GM12874 (cell line): ENCODE measurements at regions not wholly inside any gene's neighbourhood (a gene's known extent, or its start where the extent isn't known, plus 50 kb on each side); places are given as distances from the start of the nearest gene placed in this dataset.

Source experiments
- CTCF ChIP-seq: IDR thresholded peaks from 2 replicates; pipeline ENCODE4 v1.5.1; 2011; ENCODE audit warnings: low read depth, mild to moderate bottlenecking, control low read depth, low read length, moderate library complexity; ENCODE audit not compliant: insufficient read depth

- no peak for TF ChIP-seq CTCF
These were observed 491.5 kb upstream of the TGFBR2 start for GRCh38 chr3:30114918-30115317.

GRCh38 chr3:30122359-30122758 lies 484.0 kb upstream of the TGFBR2 start:
- no peak for TF ChIP-seq CTCF

- TF ChIP-seq CTCF = no peak
These were observed 483.2 kb upstream of the TGFBR2 start for GRCh38 chr3:30123224-30123623.

- TF ChIP-seq CTCF = no peak
These were observed 482.6 kb upstream of the TGFBR2 start for GRCh38 chr3:30123755-30124154.

GRCh38 chr3:30124435-30125370 lies 481.7 kb upstream of the TGFBR2 start:
- TF ChIP-seq CTCF = no peak

- no peak for TF ChIP-seq CTCF
These were observed 476.6 kb upstream of the TGFBR2 start for GRCh38 chr3:30129765-30130164.

GRCh38 chr3:30130391-30130790 lies 476.0 kb upstream of the TGFBR2 start:
- no peak for TF ChIP-seq CTCF
